Hepatic stellate cell (primary cell): ENCODE measurements at regions not wholly inside any gene's neighbourhood (a gene's known extent, or its start where the extent isn't known, plus 50 kb on each side); places are given as distances from the start of the nearest gene placed in this dataset.
"Not testable (repeated sequence)": the region's sequence is repeated elsewhere in the genome, so short reads cannot be mapped to it uniquely, and the experiment has no call there.

Experiments used
- DNase-seq: peaks from one replicate; pipeline ENCODE4 v3.0.0; 2011; ENCODE audit warnings: low spot score

- no peak for DNase-seq
These were observed 919.9 kb downstream of the SLITRK1 start for GRCh38 chr13:82962397-82962796.

- DNase-seq: no peak
These were observed 920.5 kb downstream of the SLITRK1 start for GRCh38 chr13:82961757-82962156.

GRCh38 chr13:82952336-82952735, 929.9 kb downstream of the SLITRK1 start:
- DNase-seq: not testable (repeated sequence)

- no peak for DNase-seq
These were observed 934.6 kb downstream of the SLITRK1 start for GRCh38 chr13:82947683-82948082.

GRCh38 chr13:82947191-82947621, 935.1 kb downstream of the SLITRK1 start:
- no peak for DNase-seq

- DNase-seq: no peak
These were observed 943.6 kb downstream of the SLITRK1 start for GRCh38 chr13:82938644-82939043.

GRCh38 chr13:82934000-82934399, 948.3 kb downstream of the SLITRK1 start:
- DNase-seq: no peak

- no peak for DNase-seq
These were observed 957.2 kb downstream of the SLITRK1 start for GRCh38 chr13:82925114-82925513.

GRCh38 chr13:82917984-82918383, 964.3 kb downstream of the SLITRK1 start:
- DNase-seq: no peak

GRCh38 chr13:82912564-82912963, 969.7 kb downstream of the SLITRK1 start:
- DNase-seq: no peak

GRCh38 chr13:82905071-82905470, 977.2 kb downstream of the SLITRK1 start:
- no peak for DNase-seq

- DNase-seq: no peak
These were observed 981.8 kb downstream of the SLITRK1 start for GRCh38 chr13:82900453-82900852.

- no peak for DNase-seq
These were observed 983.7 kb downstream of the SLITRK1 start for GRCh38 chr13:82898586-82898985.

GRCh38 chr13:82879921-82880320, 1002.4 kb downstream of the SLITRK1 start:
- DNase-seq: no peak

- DNase-seq: no peak
These were observed 1003.7 kb downstream of the SLITRK1 start for GRCh38 chr13:82878536-82878935.

- DNase-seq: no peak
These were observed 1015.0 kb downstream of the SLITRK1 start for GRCh38 chr13:82867284-82867683.

- DNase-seq: no peak
These were observed 1031.6 kb downstream of the SLITRK1 start for GRCh38 chr13:82850644-82851043.

GRCh38 chr13:82848766-82849165, 1033.5 kb downstream of the SLITRK1 start:
- DNase-seq: no peak

- DNase-seq: no peak
These were observed 1034.7 kb downstream of the SLITRK1 start for GRCh38 chr13:82847595-82847994.

GRCh38 chr13:82833923-82834322, 1048.4 kb downstream of the SLITRK1 start:
- DNase-seq: no peak

- no peak for DNase-seq
These were observed 1053.2 kb downstream of the SLITRK1 start for GRCh38 chr13:82829040-82829439.

- DNase-seq: no peak
These were observed 1054.5 kb downstream of the SLITRK1 start for GRCh38 chr13:82827724-82828123.

GRCh38 chr13:82822935-82823334, 1059.3 kb downstream of the SLITRK1 start:
- DNase-seq: no peak

- DNase-seq: no peak
These were observed 1065.1 kb downstream of the SLITRK1 start for GRCh38 chr13:82817133-82817532.

GRCh38 chr13:82815791-82816190, 1066.5 kb downstream of the SLITRK1 start:
- DNase-seq: no peak
